Epithelial cell of esophagus (primary cell): ENCODE measurements at regions not wholly inside any gene's neighbourhood (a gene's known extent, or its start where the extent isn't known, plus 50 kb on each side); places are given as distances from the start of the nearest gene placed in this dataset.
A peak's percentile ranks its signal among the peaks of the same experiment; 100 is the strongest.

Experiments used
- DNase-seq: peaks from one replicate; pipeline ENCODE4 v3.0.0; 2010; ENCODE audit warnings: low read depth
- H3K4me3 ChIP-seq: 2 replicates; pipeline ENCODE4 v1.5.1; 2011; ENCODE audit warnings: mild to moderate bottlenecking, low read length, control low read depth
- CTCF ChIP-seq: IDR thresholded peaks from 2 replicates; pipeline ENCODE4 v1.5.1; 2011; ENCODE audit warnings: low read depth, mild to moderate bottlenecking, low read length, control low read depth, inconsistent platforms; ENCODE audit not compliant: insufficient read depth; ENCODE audit errors: missing control alignments

- TF ChIP-seq CTCF = no peak
- no peak overlapping the region for H3K4me3 ChIP-seq
- DNase-seq = no peak
Observed at GRCh38 chr13:34816908-34817665, 125.0 kb upstream of the NBEA start.

- no peak for TF ChIP-seq CTCF
- no peak overlapping the region for H3K4me3 ChIP-seq
- DNase-seq = no peak
Observed at GRCh38 chr13:34822650-34823049, 119.4 kb upstream of the NBEA start.

- DNase-seq = no peak
- no peak for TF ChIP-seq CTCF
- no peak overlapping the region for H3K4me3 ChIP-seq
Observed at GRCh38 chr13:34826432-34826831, 115.6 kb upstream of the NBEA start.

GRCh38 chr13:34833562-34834182, 108.4 kb upstream of the NBEA start:
- peak; percentile 58 for DNase-seq
- H3K4me3 ChIP-seq = no peak overlapping the region
- peak; percentile 11 for TF ChIP-seq CTCF

GRCh38 chr13:34842466-34842865, 99.6 kb upstream of the NBEA start:
- H3K4me3 ChIP-seq = no peak overlapping the region
- TF ChIP-seq CTCF = no peak
- DNase-seq = no peak

DNA sequence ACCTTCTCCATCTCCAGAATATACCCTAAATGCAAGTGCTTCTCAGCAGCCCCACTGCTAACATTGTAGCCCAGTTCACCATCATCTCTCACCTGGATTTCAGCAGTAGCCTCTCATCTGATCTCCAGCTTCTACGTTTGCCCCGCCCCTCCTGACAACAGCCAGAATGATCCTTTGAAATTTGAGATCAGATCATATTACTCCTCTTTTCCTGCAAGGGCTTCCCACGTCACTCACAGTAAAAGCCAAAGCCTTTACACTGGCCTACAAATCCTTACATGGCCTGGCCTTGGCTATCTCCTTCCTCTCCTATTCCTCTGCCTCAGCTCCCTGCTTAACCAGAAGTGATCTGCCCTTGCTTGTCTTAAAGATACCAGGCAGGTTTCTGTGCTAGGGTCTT, 94.3 kb upstream of the NBEA start:
- TF ChIP-seq CTCF = no peak
- peak; percentile 8 for DNase-seq
- H3K4me3 ChIP-seq = no peak overlapping the region

- no peak for DNase-seq
- TF ChIP-seq CTCF = no peak
- no peak overlapping the region for H3K4me3 ChIP-seq
Observed at GRCh38 chr13:34849406-34849805, 92.7 kb upstream of the NBEA start.
